GM12878 (cell line): ENCODE measurements at regions not wholly inside any gene's neighbourhood (a gene's known extent, or its start where the extent isn't known, plus 50 kb on each side); places are given as distances from the start of the nearest gene placed in this dataset.

Source experiments
- ATAC-seq: fragments of 200-7000 bp; cut with Tn5 transposase; 3 replicates; pipeline ENCODE4 v1.9.1; 2020; ENCODE audit warnings: mild to moderate bottlenecking, moderate library complexity
- BruUV-seq: library from RNA; stranded (reverse); fragments of 400-500 nt; replicated peaks from 2 replicates; lab custom pipeline; 2021; lab: Mats Ljungman, UMichigan
- CTCF ChIA-PET: fragments of 300-600 bp; sonication (Branson Sonifier 250); formaldehyde crosslinking; extraction: SDS; loops from one replicate; lab custom pipeline; 2021; ENCODE audit warnings: inconsistent platforms; lab: Yijun Ruan, JAX
- POLR2A ChIA-PET: fragments of 350-600 bp; formaldehyde crosslinking; extraction: SDS; loops from one replicate; lab custom pipeline; 2021; ENCODE audit warnings: inconsistent platforms; lab: Charles Lee
- RAD21 ChIA-PET: fragments of 300-600 bp; sonication (Branson Sonifier 250); formaldehyde crosslinking; loops from one replicate; lab custom pipeline; 2023; ENCODE audit warnings: antibody characterized with exemption; ENCODE audit not compliant: unreplicated experiment; lab: Charles Lee
- SMC1A ChIA-PET: fragments of 300-600 bp; sonication (Branson Sonifier 250); formaldehyde crosslinking; loops from one replicate; lab custom pipeline; 2023; ENCODE audit not compliant: unreplicated experiment, uncharacterized antibody; lab: Charles Lee
- DNase-seq: peaks from one replicate; pipeline ENCODE4 v3.0.0-alpha.2; 2011; ENCODE audit warnings: low read depth, low spot score
- FAIRE-seq: peaks from 3 replicates; lab custom pipeline; 2011; peaks lifted over from hg19 to GRCh38; lab: Jason Lieb, UNC
- H2AFZ ChIP-seq: 2 replicates; pipeline ENCODE4 v1.6.0; 2011; ENCODE audit warnings: low read depth, low read length, control low read depth; ENCODE audit not compliant: control insufficient read depth
- H3K27ac ChIP-seq: 2 replicates; pipeline ENCODE4 v1.5.1; 2011; ENCODE audit warnings: control low read depth; ENCODE audit not compliant: control insufficient read depth, insufficient read depth
- H3K27me3 ChIP-seq, 2 experiments: replicated peaks in 1 of 2; 2 replicates each; pipeline versions ENCODE4 v1.6.0 to v1.6.1; 2011; ENCODE audit warnings: low read length in 1 of 2; ENCODE audit not compliant: control insufficient read depth in 2 of 2, insufficient read depth in 2 of 2
- H3K36me3 ChIP-seq, 2 experiments: 2 replicates each; pipeline ENCODE4 v1.5.1; 2011; ENCODE audit warnings: low read length in 1 of 2; ENCODE audit not compliant: control insufficient read depth in 2 of 2, insufficient read depth in 2 of 2
- H3K4me1 ChIP-seq: 2 replicates; pipeline ENCODE4 v1.6.1; 2011; ENCODE audit warnings: mild to moderate bottlenecking, low read length, moderate library complexity, mixed read lengths; ENCODE audit not compliant: control insufficient read depth, insufficient read depth
- H3K4me2 ChIP-seq: 2 replicates; pipeline ENCODE4 v1.6.0; 2011; ENCODE audit warnings: control low read depth; ENCODE audit not compliant: control insufficient read depth, insufficient read depth
- H3K4me3 ChIP-seq: fragments of 200-600 bp; sonication (generic); 2 replicates; pipeline ENCODE4 v1.5.1; 2016
- H3K79me2 ChIP-seq: 2 replicates; pipeline ENCODE4 v1.6.0; 2011; ENCODE audit warnings: low read length; ENCODE audit not compliant: control insufficient read depth, insufficient read depth
- H3K9ac ChIP-seq: 2 replicates; pipeline ENCODE4 v1.8.0; 2011; ENCODE audit warnings: low read length, control low read depth, mixed read lengths; ENCODE audit not compliant: control insufficient read depth, insufficient read depth
- H3K9me3 ChIP-seq: replicated peaks from 3 replicates; pipeline ENCODE4 v1.5.1; 2011; ENCODE audit warnings: mild to moderate bottlenecking, low read length; ENCODE audit not compliant: control insufficient read depth, insufficient read depth
- H4K20me1 ChIP-seq: 2 replicates; pipeline ENCODE4 v1.6.0; 2011; ENCODE audit not compliant: control insufficient read depth, insufficient read depth
- BACH1 ChIP-seq: fragments of 450-650 bp; IDR thresholded peaks from 2 replicates; pipeline ENCODE4 v1.6.1; 2017; ENCODE audit warnings: mild to moderate bottlenecking, borderline replicate concordance
- CBX3 ChIP-seq: fragments of 200-600 bp; sonication (generic); IDR thresholded peaks from 2 replicates; pipeline ENCODE4 v1.6.1; 2016; ENCODE audit warnings: low read depth, borderline replicate concordance
- CBX5 ChIP-seq: sonication (generic); IDR thresholded peaks from 2 replicates; pipeline ENCODE4 v1.6.1; 2016; ENCODE audit warnings: low read depth, moderate library complexity, mild to moderate bottlenecking, inconsistent platforms
- CREM ChIP-seq: IDR thresholded peaks from 2 replicates; pipeline ENCODE4 v1.6.1; 2014; ENCODE audit warnings: antibody characterized with exemption, low read depth
- EGR1 ChIP-seq, 2 experiments: IDR thresholded peaks; 1 replicate in 1 of 2; 2 replicates in 1 of 2; pipeline ENCODE4 v1.6.1; 2011 to 2012; ENCODE audit warnings: low read depth in 2 of 2, low read length in 2 of 2, borderline replicate concordance in 1 of 2, mild to moderate bottlenecking in 1 of 2, moderate library complexity in 1 of 2
- ESRRA ChIP-seq: IDR thresholded peaks from 2 replicates; pipeline ENCODE4 v1.6.1; 2012; ENCODE audit warnings: mild to moderate bottlenecking, low read length, improper control_type of control experiment
- EZH2 ChIP-seq: IDR thresholded peaks from 2 replicates; pipeline ENCODE4 v1.6.1; 2012; ENCODE audit warnings: low read depth, mild to moderate bottlenecking, control low read depth, inconsistent platforms, low read length, borderline replicate concordance; ENCODE audit not compliant: control insufficient read depth
- GABPA ChIP-seq: IDR thresholded peaks from 2 replicates; pipeline ENCODE4 v1.6.1; 2014; ENCODE audit warnings: antibody characterized with exemption, low read depth, mild to moderate bottlenecking, inconsistent platforms
- GATAD2B ChIP-seq: fragments of 450-650 bp; conservative IDR thresholded peaks from 2 replicates; pipeline ENCODE4 v1.6.1; 2017; ENCODE audit warnings: low read depth, mild to moderate bottlenecking, moderate library complexity
- HCFC1 ChIP-seq: fragments of 150-350 bp; IDR thresholded peaks from 2 replicates; pipeline ENCODE4 v1.6.1; 2014; ENCODE audit warnings: low read length
- JUNB ChIP-seq: IDR thresholded peaks from 2 replicates; pipeline ENCODE4 v1.6.1; 2016; ENCODE audit warnings: antibody characterized with exemption, mild to moderate bottlenecking
- LARP7 ChIP-seq: fragments of 450-650 bp; IDR thresholded peaks from 2 replicates; pipeline ENCODE4 v1.6.1; 2017; ENCODE audit warnings: mild to moderate bottlenecking
- MYB ChIP-seq: fragments of 150-350 bp; IDR thresholded peaks from 2 replicates; pipeline ENCODE4 v1.6.1; 2014; ENCODE audit warnings: mild to moderate bottlenecking, low read depth, low read length, borderline replicate concordance
- NFYA ChIP-seq: IDR thresholded peaks from 2 replicates; pipeline ENCODE4 v1.6.1; 2011; ENCODE audit warnings: low read depth, mild to moderate bottlenecking, low read length, improper control_type of control experiment, borderline replicate concordance
- NFYB ChIP-seq: IDR thresholded peaks from 2 replicates; pipeline ENCODE4 v1.6.1; 2011; ENCODE audit warnings: low read depth, mild to moderate bottlenecking, low read length, improper control_type of control experiment, moderate library complexity; ENCODE audit not compliant: insufficient read depth
- PAX5 ChIP-seq: IDR thresholded peaks from 2 replicates; pipeline ENCODE4 v1.6.1; 2011; ENCODE audit warnings: low read depth, low read length, borderline replicate concordance
- PML ChIP-seq: IDR thresholded peaks from 2 replicates; pipeline ENCODE4 v1.6.1; 2012; ENCODE audit warnings: low read length, inconsistent platforms
- POLR2A ChIP-seq: IDR thresholded peaks from 2 replicates; pipeline ENCODE4 v1.6.1; 2011; ENCODE audit warnings: low read depth, mild to moderate bottlenecking, low read length
- POLR2AphosphoS5 ChIP-seq: IDR thresholded peaks from 2 replicates; pipeline ENCODE4 v1.6.1; 2011; ENCODE audit warnings: mild to moderate bottlenecking, low read length, inconsistent platforms
- RCOR1 ChIP-seq: conservative IDR thresholded peaks from 2 replicates; pipeline ENCODE4 v1.6.1; 2012; ENCODE audit warnings: low read depth, low read length, improper control_type of control experiment
- TBL1XR1 ChIP-seq: IDR thresholded peaks from 2 replicates; pipeline ENCODE4 v1.6.1; 2012; ENCODE audit warnings: low read depth, low read length, improper control_type of control experiment
- TCF3 ChIP-seq: IDR thresholded peaks from 2 replicates; pipeline ENCODE4 v1.6.1; 2012; ENCODE audit warnings: low read depth, mild to moderate bottlenecking, low read length, borderline replicate concordance; ENCODE audit not compliant: insufficient read depth
- ZSCAN29 ChIP-seq: fragments of 450-650 bp; IDR thresholded peaks from 2 replicates; pipeline ENCODE4 v1.6.1; 2017; ENCODE audit warnings: mild to moderate bottlenecking, moderate library complexity
- ZZZ3 ChIP-seq: IDR thresholded peaks from 2 replicates; pipeline ENCODE4 v1.6.1; 2011; ENCODE audit warnings: low read depth; ENCODE audit not compliant: control insufficient read depth, insufficient read length
- WGBS: methylation state at CpG from one replicate; pipeline ENCODE4 v1.1.6; 2016; ENCODE audit warnings: low lambda C conversion rate; ENCODE audit not compliant: insufficient replicate concordance, insufficient coverage; ENCODE audit errors: missing lambda C conversion rate; 5-methylcytosine and 5-hydroxymethylcytosine counted together
- in situ Hi-C: fragments of 300-500 bp; cut with MboI; formaldehyde crosslinking; loops from 9 replicates; pipeline ENCODE4 v1.14.3; 2018; ENCODE audit warnings: mixed read lengths
- intact Hi-C: fragments of 100-400 bp; cut with micrococcal nuclease; formaldehyde crosslinking; loops from one replicate; pipeline ENCODE4 v1.14.2; 2022; ENCODE audit not compliant: unreplicated experiment
- TF ChIP-seq, protein P1 (sequence below): IDR thresholded peaks from 2 replicates; pipeline ENCODE4 v1.6.1; 2011; ENCODE audit warnings: low read depth, mild to moderate bottlenecking, low read length, moderate library complexity, borderline replicate concordance; ENCODE audit errors: extremely low read depth

DNA sequence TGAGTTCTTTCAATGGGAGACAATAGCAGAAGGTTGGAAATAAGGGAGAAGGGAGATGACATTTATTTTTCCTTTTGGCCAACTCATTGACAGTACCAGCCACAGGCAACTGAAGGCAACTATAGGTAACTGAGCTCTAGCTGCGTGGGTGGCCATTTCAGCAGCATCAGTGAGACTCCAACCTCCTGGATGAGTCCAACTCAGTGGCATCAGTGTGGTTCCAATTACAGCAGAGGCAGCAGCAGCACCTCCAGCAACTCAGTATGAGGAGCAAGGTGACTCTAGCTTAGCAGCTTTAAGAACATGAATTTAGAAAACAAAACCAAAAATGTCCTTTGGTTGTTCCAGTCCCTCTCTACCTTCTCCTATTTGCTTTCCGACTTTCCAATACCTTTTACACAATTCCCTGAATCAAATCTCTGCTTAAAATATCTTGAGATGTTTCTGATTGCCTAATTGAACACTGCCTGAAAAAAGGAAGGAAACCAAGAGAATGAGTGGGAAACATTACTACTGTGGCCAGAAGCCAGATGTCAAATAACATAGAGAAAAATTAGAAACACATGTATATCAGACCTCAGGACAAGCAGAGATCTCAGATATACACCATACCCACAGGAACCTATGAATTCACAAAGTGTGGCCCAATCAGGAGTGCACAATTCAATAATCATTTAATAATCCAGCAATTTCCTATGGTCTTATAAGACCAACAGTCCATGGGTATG, 166.5 kb upstream of the RORB start (continued):
- TF ChIP-seq, protein P1, sequence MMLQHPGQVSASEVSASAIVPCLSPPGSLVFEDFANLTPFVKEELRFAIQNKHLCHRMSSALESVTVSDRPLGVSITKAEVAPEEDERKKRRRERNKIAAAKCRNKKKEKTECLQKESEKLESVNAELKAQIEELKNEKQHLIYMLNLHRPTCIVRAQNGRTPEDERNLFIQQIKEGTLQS = no peak
- no peak for TF ChIP-seq MYB
- no peak for TF ChIP-seq HCFC1
- no peak for TF ChIP-seq LARP7
- no peak for TF ChIP-seq EGR1 (IDR thresholded peaks at IDR 0.05; ENCODE audit: borderline replicate concordance in 1 of 2, low read depth in 2 of 2, low read length in 2 of 2)
- no peak for TF ChIP-seq NFYA
- no peak for TF ChIP-seq ZSCAN29

GRCh38 chr9:74331607-74332006, 165.5 kb upstream of the RORB start:
- no peak overlapping the region for H3K4me2 ChIP-seq
- H3K27ac ChIP-seq = no peak overlapping the region
- DNase-seq (no peak), FAIRE-seq (no peak), ATAC-seq (no peak)
- SMC1A ChIA-PET = no interaction called here
- BruUV-seq = no TSS peak
- CTCF ChIA-PET = no interaction called here
- WGBS = 0% methylated on average over 3 of the region's 3 CpGs
- TF ChIP-seq RCOR1 = no peak
- no peak for TF ChIP-seq JUNB
- no peak for TF ChIP-seq TBL1XR1
- TF ChIP-seq POLR2AphosphoS5 = no peak
- no peak for TF ChIP-seq CBX3
- no peak for TF ChIP-seq BACH1
- no peak for TF ChIP-seq GATAD2B
- no peak for TF ChIP-seq POLR2A
- no peak for TF ChIP-seq CBX5
- no peak for TF ChIP-seq EZH2
- no peak for TF ChIP-seq ESRRA
- TF ChIP-seq TCF3 = no peak
- TF ChIP-seq GABPA = no peak
- no peak for TF ChIP-seq PML
- no peak for TF ChIP-seq CREM
- TF ChIP-seq PAX5 = no peak
- TF ChIP-seq NFYB = no peak
- no peak for TF ChIP-seq ZZZ3
- H3K4me1 ChIP-seq = no peaks in the 10 kb centered on the region
- H3K9me3 ChIP-seq = no peaks in the 10 kb centered on the region
- intact Hi-C loops = no loop called here
- RAD21 ChIA-PET = no interaction called here
- no peaks in the 10 kb centered on the region for H3K36me3 ChIP-seq
- no peaks in the 10 kb centered on the region for H3K79me2 ChIP-seq
- H2AFZ ChIP-seq = no peak overlapping the region
- H3K4me3 ChIP-seq = no peak overlapping the region
- in situ Hi-C loops = no loop called here
- no peaks in the 10 kb centered on the region; a peak in 1 of 4 replicates for H3K27me3 ChIP-seq
- H3K9ac ChIP-seq = no peak overlapping the region
- POLR2A ChIA-PET = no interaction called here
- H4K20me1 ChIP-seq = no peaks in the 10 kb centered on the region
